ENCODE measurements at regions not wholly inside any gene's neighbourhood (a gene's known extent, or its start where the extent isn't known, plus 50 kb on each side); places are given as distances from the start of the nearest gene placed in this dataset.

DNA sequence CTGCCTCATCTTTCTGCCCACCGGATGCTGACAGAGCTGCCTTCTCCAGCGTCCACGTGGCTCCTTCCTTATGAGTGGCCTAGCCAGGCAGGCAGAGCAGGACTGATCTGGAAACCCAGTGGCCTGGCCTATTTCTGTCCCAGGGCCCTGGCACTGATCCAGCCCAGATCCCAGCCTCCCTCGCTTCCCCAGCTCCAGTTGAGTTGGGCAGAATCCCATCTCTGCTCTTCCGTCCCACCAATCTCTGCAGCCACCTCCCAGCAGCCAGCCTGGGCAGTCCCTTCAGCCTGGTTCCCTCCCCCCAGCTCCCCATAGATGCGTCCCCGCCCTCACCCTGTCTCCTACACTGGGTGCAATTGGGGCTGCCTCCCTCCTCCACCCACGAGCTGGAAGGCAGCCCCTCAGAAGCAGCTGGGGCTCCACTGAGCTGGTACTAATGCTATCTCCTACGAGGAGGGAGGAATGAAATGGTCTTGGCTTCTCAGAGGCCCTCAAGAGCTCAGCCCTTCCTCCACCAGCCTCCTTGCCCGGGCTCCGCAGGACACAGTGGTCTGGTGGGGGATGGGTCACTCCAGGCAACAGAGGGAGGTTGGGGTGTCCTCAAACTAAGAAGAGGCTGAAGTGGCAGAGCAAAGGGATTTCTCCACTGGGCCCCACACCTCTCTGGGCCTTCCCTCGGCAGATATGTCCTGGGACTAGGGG, 94.2 kb downstream of the PJA1 start:
- ATAC-seq = peak; percentile 17
- intact Hi-C loops (cut with DNase I, micrococcal nuclease) = no loop called here
- H3K36me3 ChIP-seq (ENCODE audit: low read depth) = no peaks in the 10 kb centered on the region
- DNase-seq = peak in 1 of 3 donors; percentile 8
- H3K4me1 ChIP-seq (ENCODE audit: low read depth) = no peaks in the 10 kb centered on the region
- no peak for TF ChIP-seq CTCF (IDR thresholded peaks at IDR 0.05)
- no peaks in the 10 kb centered on the region for H3K9me3 ChIP-seq
- no peak overlapping the region for H3K4me3 ChIP-seq

DNA sequence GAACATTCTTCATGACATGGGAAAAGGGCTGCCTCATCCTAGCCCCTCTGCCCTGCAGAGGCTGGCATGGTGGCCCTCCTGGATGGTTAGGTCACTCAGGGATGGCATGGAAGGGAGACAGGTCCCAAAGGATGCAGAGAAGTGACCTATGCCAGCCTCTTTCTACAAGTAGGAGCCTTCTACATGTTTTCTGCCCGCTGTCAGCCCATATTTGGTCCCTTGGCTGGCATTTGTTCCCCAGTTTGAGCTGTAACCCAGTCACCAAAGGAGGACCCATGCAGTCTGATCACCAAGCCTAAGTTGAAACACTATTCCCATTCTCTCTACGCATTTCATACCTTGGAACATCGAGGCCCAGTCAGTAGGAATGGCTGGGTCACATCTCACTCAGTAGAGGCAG, 95.4 kb downstream of the PJA1 start:
- intact Hi-C loops (cut with DNase I, micrococcal nuclease) = no loop called here
- Histone ChIP-seq H3K4me1 (ENCODE audit: low read depth) (no peaks in the 10 kb centered on the region), H3K9me3 (no peaks in the 10 kb centered on the region), H3K4me3 (no peak overlapping the region), H3K36me3 (ENCODE audit: low read depth) (no peaks in the 10 kb centered on the region)
- DNase-seq = no peak
- no peak for TF ChIP-seq CTCF (IDR thresholded peaks at IDR 0.05)
- ATAC-seq = no peak

GRCh38 chrX:69069086-69069445, 96.2 kb downstream of the PJA1 start:
- TF ChIP-seq CTCF (IDR thresholded peaks at IDR 0.05) = no peak
- Histone ChIP-seq H3K4me1 (ENCODE audit: low read depth) (no peaks in the 10 kb centered on the region), H3K9me3 (no peaks in the 10 kb centered on the region), H3K4me3 (no peak overlapping the region), H3K36me3 (ENCODE audit: low read depth) (no peaks in the 10 kb centered on the region)
- intact Hi-C loops (cut with DNase I, micrococcal nuclease) = no loop called here
- DNase-seq (no peak), ATAC-seq (no peak)

- no peaks in the 10 kb centered on the region for H3K4me1 ChIP-seq (ENCODE audit: low read depth)
- ATAC-seq = no peak
- H3K9me3 ChIP-seq = no peaks in the 10 kb centered on the region
- no peak overlapping the region for H3K4me3 ChIP-seq
- intact Hi-C loops (cut with DNase I, micrococcal nuclease) = no loop called here
- H3K36me3 ChIP-seq (ENCODE audit: low read depth) = no peaks in the 10 kb centered on the region
- no peak for DNase-seq
- TF ChIP-seq CTCF (IDR thresholded peaks at IDR 0.05) = no peak
These were observed 96.8 kb downstream of the PJA1 start for GRCh38 chrX:69068301-69069085.

GRCh38 chrX:69067841-69068240, 97.4 kb downstream of the PJA1 start:
- H3K4me1 ChIP-seq (ENCODE audit: low read depth) = no peaks in the 10 kb centered on the region
- no peaks in the 10 kb centered on the region for H3K36me3 ChIP-seq (ENCODE audit: low read depth)
- no peak for ATAC-seq
- TF ChIP-seq CTCF (IDR thresholded peaks at IDR 0.05) = no peak
- intact Hi-C loops (cut with DNase I, micrococcal nuclease) = no loop called here
- H3K9me3 ChIP-seq = no peaks in the 10 kb centered on the region
- no peak for DNase-seq
- H3K4me3 ChIP-seq = no peak overlapping the region

All from mucosa of descending colon (tissue), 3 donors.